GM06990 (cell line): ENCODE measurements at regions not wholly inside any gene's neighbourhood (a gene's known extent, or its start where the extent isn't known, plus 50 kb on each side); places are given as distances from the start of the nearest gene placed in this dataset.
A peak's percentile ranks its signal among the peaks of the same experiment; 100 is the strongest.
"Not testable (repeated sequence)": the region's sequence is repeated elsewhere in the genome, so short reads cannot be mapped to it uniquely, and the experiment has no call there.

Experiments used
- DNase-seq: peaks from one replicate; pipeline ENCODE4 v3.0.0-alpha.2; 2011; ENCODE audit not compliant: insufficient read length; ENCODE audit errors: extremely low read depth
- H3K27me3 ChIP-seq: replicated peaks from 2 replicates; pipeline ENCODE4 v1.6.0; 2011; ENCODE audit warnings: low read length; ENCODE audit not compliant: control insufficient read depth, insufficient read depth
- H3K36me3 ChIP-seq: 2 replicates; pipeline ENCODE4 v1.5.1; 2011; ENCODE audit warnings: low read length; ENCODE audit not compliant: control insufficient read depth, insufficient read depth
- H3K4me3 ChIP-seq: replicated peaks from 2 replicates; pipeline ENCODE4 v1.5.1; 2011; ENCODE audit warnings: low read depth, mild to moderate bottlenecking, control low read depth, low read length
- CTCF ChIP-seq: IDR thresholded peaks from 2 replicates; pipeline ENCODE4 v1.5.1; 2011; ENCODE audit warnings: low read length, control low read depth, mild to moderate bottlenecking, inconsistent platforms; ENCODE audit not compliant: insufficient read depth, poor library complexity, severe bottlenecking

- no peak for TF ChIP-seq CTCF
- no peaks in the 10 kb centered on the region for H3K36me3 ChIP-seq
- no peaks in the 10 kb centered on the region for H3K27me3 ChIP-seq
- no peak overlapping the region for H3K4me3 ChIP-seq
- no peak for DNase-seq
Measured at GRCh38 chr14:89516173-89516572, 99.1 kb upstream of the FOXN3 start.

- DNase-seq: no peak
- H3K4me3 ChIP-seq: no peak overlapping the region
- TF ChIP-seq CTCF: no peak
- H3K36me3 ChIP-seq: no peaks in the 10 kb centered on the region
- no peaks in the 10 kb centered on the region for H3K27me3 ChIP-seq
Measured at GRCh38 chr14:89514601-89515000, 97.6 kb upstream of the FOXN3 start.

- H3K4me3 ChIP-seq: no peak overlapping the region
- H3K27me3 ChIP-seq: no peaks in the 10 kb centered on the region
- TF ChIP-seq CTCF: no peak
- H3K36me3 ChIP-seq: no peaks in the 10 kb centered on the region
- DNase-seq: no peak
Measured at GRCh38 chr14:89509891-89510290, 92.9 kb upstream of the FOXN3 start.

- no peak for DNase-seq
- no peak for TF ChIP-seq CTCF
- H3K36me3 ChIP-seq: no peaks in the 10 kb centered on the region
- no peak overlapping the region for H3K4me3 ChIP-seq
- H3K27me3 ChIP-seq: no peaks in the 10 kb centered on the region
Measured at GRCh38 chr14:89508863-89509262, 91.8 kb upstream of the FOXN3 start.

- Histone ChIP-seq H3K4me3 (no peak overlapping the region), H3K27me3 (no peaks in the 10 kb centered on the region)
- no peak for TF ChIP-seq CTCF
Measured at GRCh38 chr14:89507926-89508460, 91.0 kb upstream of the FOXN3 start.

GRCh38 chr14:89507521-89507920 lies 90.5 kb upstream of the FOXN3 start:
- Histone ChIP-seq H3K27me3 (no peaks in the 10 kb centered on the region), H3K36me3 (no peaks in the 10 kb centered on the region), H3K4me3 (no peak overlapping the region)
- no peak for TF ChIP-seq CTCF
- peak; percentile 47 for DNase-seq

More at GRCh38 chr14:89507926-89508460, 91.0 kb upstream of the FOXN3 start:
- no peaks in the 10 kb centered on the region for H3K36me3 ChIP-seq
- DNase-seq: no peak

- H3K27me3 ChIP-seq, H3K4me3 ChIP-seq, DNase-seq, H3K36me3 ChIP-seq: not testable (repeated sequence)
Measured at GRCh38 chr14:89506891-89507452, 89.9 kb upstream of the FOXN3 start.
